GM12878 (cell line): ENCODE measurements at regions not wholly inside any gene's neighbourhood (a gene's known extent, or its start where the extent isn't known, plus 50 kb on each side); places are given as distances from the start of the nearest gene placed in this dataset.
A peak's percentile ranks its signal among the peaks of the same experiment; 100 is the strongest.

Experiments
- BCL11A ChIP-seq: IDR thresholded peaks from 2 replicates; pipeline ENCODE4 v1.6.1; 2011; ENCODE audit warnings: low read depth, low read length
- BRCA1 ChIP-seq: IDR thresholded peaks from 2 replicates; pipeline ENCODE4 v1.6.1; 2011; ENCODE audit warnings: low read depth, low read length, improper control_type of control experiment
- CHD1 ChIP-seq: IDR thresholded peaks from 2 replicates; pipeline ENCODE4 v1.6.1; 2012; ENCODE audit warnings: low read depth, low read length, improper control_type of control experiment
- HDAC6 ChIP-seq: fragments of 200-600 bp; sonication (generic); IDR thresholded peaks from one replicate; pipeline ENCODE4 v1.8.0; 2017; ENCODE audit warnings: antibody characterized with exemption; ENCODE audit not compliant: unreplicated experiment
- IKZF2 ChIP-seq, 2 experiments: fragments of 450-650 bp; IDR thresholded peaks; 2 replicates each; pipeline ENCODE4 v1.6.1; 2017; ENCODE audit warnings: mild to moderate bottlenecking in 2 of 2, moderate library complexity in 2 of 2
- MTA3 ChIP-seq: IDR thresholded peaks from 2 replicates; pipeline ENCODE4 v1.6.1; 2012; ENCODE audit warnings: low read length, inconsistent platforms, borderline replicate concordance
- NBN ChIP-seq: fragments of 450-650 bp; IDR thresholded peaks from 2 replicates; pipeline ENCODE4 v1.6.1; 2016
- NFXL1 ChIP-seq: fragments of 450-650 bp; IDR thresholded peaks from 2 replicates; pipeline ENCODE4 v1.6.1; 2017; ENCODE audit warnings: antibody characterized with exemption, mild to moderate bottlenecking, borderline replicate concordance
- NR2C1 ChIP-seq: fragments of 450-650 bp; IDR thresholded peaks from 2 replicates; pipeline ENCODE4 v1.6.1; 2017; ENCODE audit warnings: antibody characterized with exemption, mild to moderate bottlenecking, moderate library complexity
- NR2F1 ChIP-seq: fragments of 450-650 bp; conservative IDR thresholded peaks from 2 replicates; pipeline ENCODE4 v1.6.1; 2017; ENCODE audit warnings: mild to moderate bottlenecking
- PAX8 ChIP-seq: fragments of 450-650 bp; IDR thresholded peaks from 2 replicates; pipeline ENCODE4 v1.6.1; 2017; ENCODE audit warnings: mild to moderate bottlenecking, moderate library complexity
- POLR2A ChIP-seq: IDR thresholded peaks from 2 replicates; pipeline ENCODE4 v1.6.1; 2011; ENCODE audit warnings: low read depth, mild to moderate bottlenecking, low read length
- RAD51 ChIP-seq: fragments of 450-650 bp; IDR thresholded peaks from 2 replicates; pipeline ENCODE4 v1.6.1; 2016; ENCODE audit warnings: moderate library complexity, mild to moderate bottlenecking, inconsistent platforms
- RCOR1 ChIP-seq: conservative IDR thresholded peaks from 2 replicates; pipeline ENCODE4 v1.6.1; 2012; ENCODE audit warnings: low read depth, low read length, improper control_type of control experiment
- RELB ChIP-seq: fragments of 450-650 bp; IDR thresholded peaks from 2 replicates; pipeline ENCODE4 v1.6.1; 2017; ENCODE audit warnings: low read depth, mild to moderate bottlenecking, moderate library complexity
- SIN3A ChIP-seq: IDR thresholded peaks from 2 replicates; pipeline ENCODE4 v1.6.1; 2012; ENCODE audit warnings: low read depth, low read length, improper control_type of control experiment
- TCF12 ChIP-seq: IDR thresholded peaks from 2 replicates; pipeline ENCODE4 v1.6.1; 2011; ENCODE audit warnings: low read depth, mild to moderate bottlenecking, low read length
- TF ChIP-seq, protein P1 (sequence below): fragments of 450-650 bp; IDR thresholded peaks from 2 replicates; pipeline ENCODE4 v1.6.1; 2018; ENCODE audit warnings: mild to moderate bottlenecking, low read depth, moderate library complexity; ENCODE audit not compliant: partially characterized antibody
- TF ChIP-seq, protein P2 (sequence below): fragments of 450-650 bp; IDR thresholded peaks from 2 replicates; pipeline ENCODE4 v1.6.1; 2018; ENCODE audit warnings: borderline replicate concordance, mild to moderate bottlenecking; ENCODE audit not compliant: partially characterized antibody
- TF ChIP-seq, protein P3 (sequence below): IDR thresholded peaks from 2 replicates; pipeline ENCODE4 v1.6.1; 2012; ENCODE audit warnings: low read depth, low read length, improper control_type of control experiment

DNA sequence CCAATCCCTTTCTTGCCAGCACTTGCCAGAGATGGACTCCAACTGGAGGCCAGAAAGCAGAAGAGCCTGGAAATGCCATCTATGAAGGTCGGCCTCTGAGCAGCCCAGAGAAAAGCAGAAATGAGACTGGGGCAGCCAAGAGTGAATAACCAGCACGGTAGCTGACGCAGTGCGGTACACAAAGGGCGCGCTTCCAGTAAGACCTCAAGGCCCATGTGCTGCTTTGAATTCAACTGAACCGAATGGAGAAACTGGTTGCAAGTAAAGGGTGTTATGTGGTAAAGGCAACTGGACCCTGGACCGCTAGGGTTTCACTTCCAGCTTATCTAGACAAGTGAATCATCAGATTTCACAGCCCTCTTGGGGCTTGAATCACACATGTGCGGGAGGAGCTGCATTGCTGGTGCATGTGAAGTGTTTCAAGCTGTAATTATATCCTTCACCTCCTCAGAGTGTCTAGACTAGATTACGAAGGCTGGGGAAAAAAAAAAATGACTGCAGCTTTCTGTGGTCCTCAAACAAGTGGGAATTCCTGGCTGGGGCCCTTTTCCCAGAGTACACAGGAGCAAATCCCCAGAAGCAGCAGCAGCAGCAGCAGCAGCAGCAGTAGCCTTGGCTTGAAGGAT is 128.9 kb downstream of the CCDC34 start (continued):
- no peak for TF ChIP-seq NR2C1
- no peak for TF ChIP-seq BRCA1
- TF ChIP-seq RELB, result peak; percentile 94
- peak; percentile 84; the same call in 1 of the 2 replicates for TF ChIP-seq TCF12
- TF ChIP-seq IKZF2 (IDR thresholded peaks at IDR 0.05), result peak; percentile 96 to 97
- peak; percentile 95 for TF ChIP-seq BCL11A
- TF ChIP-seq, protein P1, sequence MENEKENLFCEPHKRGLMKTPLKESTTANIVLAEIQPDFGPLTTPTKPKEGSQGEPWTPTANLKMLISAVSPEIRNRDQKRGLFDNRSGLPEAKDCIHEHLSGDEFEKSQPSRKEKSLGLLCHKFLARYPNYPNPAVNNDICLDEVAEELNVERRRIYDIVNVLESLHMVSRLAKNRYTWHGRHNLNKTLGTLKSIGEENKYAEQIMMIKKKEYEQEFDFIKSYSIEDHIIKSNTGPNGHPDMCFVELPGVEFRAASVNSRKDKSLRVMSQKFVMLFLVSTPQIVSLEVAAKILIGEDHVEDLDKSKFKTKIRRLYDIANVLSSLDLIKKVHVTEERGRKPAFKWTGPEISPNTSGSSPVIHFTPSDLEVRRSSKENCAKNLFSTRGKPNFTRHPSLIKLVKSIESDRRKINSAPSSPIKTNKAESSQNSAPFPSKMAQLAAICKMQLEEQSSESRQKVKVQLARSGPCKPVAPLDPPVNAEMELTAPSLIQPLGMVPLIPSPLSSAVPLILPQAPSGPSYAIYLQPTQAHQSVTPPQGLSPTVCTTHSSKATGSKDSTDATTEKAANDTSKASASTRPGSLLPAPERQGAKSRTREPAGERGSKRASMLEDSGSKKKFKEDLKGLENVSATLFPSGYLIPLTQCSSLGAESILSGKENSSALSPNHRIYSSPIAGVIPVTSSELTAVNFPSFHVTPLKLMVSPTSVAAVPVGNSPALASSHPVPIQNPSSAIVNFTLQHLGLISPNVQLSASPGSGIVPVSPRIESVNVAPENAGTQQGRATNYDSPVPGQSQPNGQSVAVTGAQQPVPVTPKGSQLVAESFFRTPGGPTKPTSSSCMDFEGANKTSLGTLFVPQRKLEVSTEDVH, result peak; percentile 71
- TF ChIP-seq NFXL1, result no peak
- TF ChIP-seq SIN3A, result no peak
- peak; percentile 98 for TF ChIP-seq NBN
- TF ChIP-seq POLR2A, result no peak
- TF ChIP-seq PAX8, result no peak
- TF ChIP-seq NR2F1, result peak; percentile 98
- TF ChIP-seq, protein P2, sequence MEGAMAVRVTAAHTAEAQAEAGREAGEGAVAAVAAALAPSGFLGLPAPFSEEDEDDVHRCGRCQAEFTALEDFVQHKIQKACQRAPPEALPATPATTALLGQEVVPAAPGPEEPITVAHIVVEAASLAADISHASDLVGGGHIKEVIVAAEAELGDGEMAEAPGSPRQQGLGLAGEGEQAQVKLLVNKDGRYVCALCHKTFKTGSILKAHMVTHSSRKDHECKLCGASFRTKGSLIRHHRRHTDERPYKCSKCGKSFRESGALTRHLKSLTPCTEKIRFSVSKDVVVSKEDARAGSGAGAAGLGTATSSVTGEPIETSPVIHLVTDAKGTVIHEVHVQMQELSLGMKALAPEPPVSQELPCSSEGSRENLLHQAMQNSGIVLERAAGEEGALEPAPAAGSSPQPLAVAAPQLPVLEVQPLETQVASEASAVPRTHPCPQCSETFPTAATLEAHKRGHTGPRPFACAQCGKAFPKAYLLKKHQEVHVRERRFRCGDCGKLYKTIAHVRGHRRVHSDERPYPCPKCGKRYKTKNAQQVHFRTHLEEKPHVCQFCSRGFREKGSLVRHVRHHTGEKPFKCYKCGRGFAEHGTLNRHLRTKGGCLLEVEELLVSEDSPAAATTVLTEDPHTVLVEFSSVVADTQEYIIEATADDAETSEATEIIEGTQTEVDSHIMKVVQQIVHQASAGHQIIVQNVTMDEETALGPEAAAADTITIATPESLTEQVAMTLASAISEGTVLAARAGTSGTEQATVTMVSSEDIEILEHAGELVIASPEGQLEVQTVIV, result no peak
- TF ChIP-seq HDAC6, result no peak
- no peak for TF ChIP-seq MTA3
- no peak for TF ChIP-seq CHD1
- peak; percentile 81 for TF ChIP-seq RAD51
- TF ChIP-seq RCOR1, result no peak; the same call in 1 of the 2 replicates
- TF ChIP-seq, protein P3, sequence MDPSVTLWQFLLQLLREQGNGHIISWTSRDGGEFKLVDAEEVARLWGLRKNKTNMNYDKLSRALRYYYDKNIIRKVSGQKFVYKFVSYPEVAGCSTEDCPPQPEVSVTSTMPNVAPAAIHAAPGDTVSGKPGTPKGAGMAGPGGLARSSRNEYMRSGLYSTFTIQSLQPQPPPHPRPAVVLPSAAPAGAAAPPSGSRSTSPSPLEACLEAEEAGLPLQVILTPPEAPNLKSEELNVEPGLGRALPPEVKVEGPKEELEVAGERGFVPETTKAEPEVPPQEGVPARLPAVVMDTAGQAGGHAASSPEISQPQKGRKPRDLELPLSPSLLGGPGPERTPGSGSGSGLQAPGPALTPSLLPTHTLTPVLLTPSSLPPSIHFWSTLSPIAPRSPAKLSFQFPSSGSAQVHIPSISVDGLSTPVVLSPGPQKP, result no peak
